ENCODE measurements at regions not wholly inside any gene's neighbourhood (a gene's known extent, or its start where the extent isn't known, plus 50 kb on each side); places are given as distances from the start of the nearest gene placed in this dataset.

- H3K9me1 ChIP-seq (ENCODE audit: control insufficient read depth, insufficient read depth, low read length), result no peaks in the 10 kb centered on the region
- POLR2A ChIA-PET, result interaction anchor here (0.7 kb wide), 1 partner anchor 1059 kb away, joined by 4 read pairs; no protein-coding TSS in a partner anchor
- 24% methylated on average over 3 of the region's 3 CpGs for WGBS (ENCODE audit: insufficient coverage, low coverage, missing lambda C conversion rate)
- CTCF ChIA-PET (ENCODE audit: low intra/inter-chr PET ratio), result no interaction called here
- FAIRE-seq (no peak), ATAC-seq (no peak), DNase-seq (ENCODE audit: extremely low read depth in 1 of 4, low spot score in 3 of 4) (no peak)
- no peaks in the 10 kb centered on the region for H3K27me3 ChIP-seq (ENCODE audit: control insufficient read depth in 2 of 2, insufficient read depth in 2 of 2, low read length in 2 of 2)
- H3K9ac ChIP-seq (ENCODE audit: insufficient read depth in 1 of 2, low read depth in 2 of 2, low read length in 2 of 2), result no peak overlapping the region
- H3K4me2 ChIP-seq (ENCODE audit: insufficient read depth, low read length), result no peak overlapping the region
- H4K20me1 ChIP-seq (replicated peaks; ENCODE audit: control insufficient read depth, insufficient read depth, low read length), result no peaks in the 10 kb centered on the region
- no TSS peak for BruUV-seq (replicated peaks)
- no peaks in the 10 kb centered on the region; a peak in 1 of 5 replicates for H3K4me1 ChIP-seq (replicated peaks in 1 of 2; ENCODE audit: control insufficient read depth in 2 of 2, insufficient read depth in 2 of 2, low read length in 2 of 2)
- TF ChIP-seq FOXK1 (CRISPR knock-in tag; IDR thresholded peaks at IDR 0.05; ENCODE audit: borderline replicate concordance) (no peak), CHD1 (IDR thresholded peaks at IDR 0.05; ENCODE audit: low read length) (no peak), KLF10 (CRISPR knock-in tag; IDR thresholded peaks at IDR 0.05) (no peak), ZNF24 (IDR thresholded peaks at IDR 0.05) (no peak), DMBX1 (CRISPR knock-in tag; IDR thresholded peaks at IDR 0.05; ENCODE audit: borderline replicate concordance) (no peak), PRPF4 (IDR thresholded peaks at IDR 0.05; ENCODE audit: insufficient read depth, low read depth, low read length, poor library complexity, severe bottlenecking) (no peak), JUNB (CRISPR knock-in tag; conservative IDR thresholded peaks at IDR 0.05) (no peak), SP2 (IDR thresholded peaks at IDR 0.05; ENCODE audit: extremely low read depth, low read depth, low read length, poor library complexity, severe bottlenecking) (no peak), ZNF347 (CRISPR knock-in tag; IDR thresholded peaks at IDR 0.05; ENCODE audit: low read depth) (no peak), USF2 (CRISPR knock-in tag; IDR thresholded peaks at IDR 0.05) (no peak), SRSF7 (optimal IDR thresholded peaks at IDR 0.05; ENCODE audit: low read depth, low read length) (no peak), ZNF311 (CRISPR knock-in tag; IDR thresholded peaks at IDR 0.05) (no peak), PKNOX1 (IDR thresholded peaks at IDR 0.05) (no peak), MCM5 (IDR thresholded peaks at IDR 0.05; ENCODE audit: low read depth) (no peak), ADNP (tag; IDR thresholded peaks at IDR 0.05) (no peak), CHD4 (IDR thresholded peaks at IDR 0.05; ENCODE audit: insufficient read depth, insufficient replicate concordance, low read depth, low read length, poor library complexity, severe bottlenecking) (no peak), ZNF224 (CRISPR knock-in tag; IDR thresholded peaks at IDR 0.05) (no peak), MEIS2 (IDR thresholded peaks at IDR 0.05; ENCODE audit: partially characterized antibody) (no peak)
- no peaks in the 10 kb centered on the region for H3K9me3 ChIP-seq (replicated peaks; ENCODE audit: control insufficient read depth, insufficient read depth, low read depth, low read length)
- H3K27ac ChIP-seq (ENCODE audit: extremely low read depth, low read depth, low read length), result no peak overlapping the region
- intact Hi-C loops (cut with micrococcal nuclease) (no loop called here), in situ Hi-C loops (cut with MboI) (no loop called here)
- H3K4me3 ChIP-seq, result no peak overlapping the region
- H3K36me3 ChIP-seq (ENCODE audit: control insufficient read depth, insufficient read depth, low read length), result no peaks in the 10 kb centered on the region
- H3K79me2 ChIP-seq (ENCODE audit: control insufficient read depth, insufficient read depth, low read length), result no peaks in the 10 kb centered on the region
- no peak overlapping the region for H2AFZ ChIP-seq (ENCODE audit: low read depth, low read length)
Observed at GRCh38 chr4:23369331-23369730, 520.5 kb downstream of the PPARGC1A start.

All from K562 (cell line).